ENCODE measurements at regions not wholly inside any gene's neighbourhood (a gene's known extent, or its start where the extent isn't known, plus 50 kb on each side); places are given as distances from the start of the nearest gene placed in this dataset.

DNA sequence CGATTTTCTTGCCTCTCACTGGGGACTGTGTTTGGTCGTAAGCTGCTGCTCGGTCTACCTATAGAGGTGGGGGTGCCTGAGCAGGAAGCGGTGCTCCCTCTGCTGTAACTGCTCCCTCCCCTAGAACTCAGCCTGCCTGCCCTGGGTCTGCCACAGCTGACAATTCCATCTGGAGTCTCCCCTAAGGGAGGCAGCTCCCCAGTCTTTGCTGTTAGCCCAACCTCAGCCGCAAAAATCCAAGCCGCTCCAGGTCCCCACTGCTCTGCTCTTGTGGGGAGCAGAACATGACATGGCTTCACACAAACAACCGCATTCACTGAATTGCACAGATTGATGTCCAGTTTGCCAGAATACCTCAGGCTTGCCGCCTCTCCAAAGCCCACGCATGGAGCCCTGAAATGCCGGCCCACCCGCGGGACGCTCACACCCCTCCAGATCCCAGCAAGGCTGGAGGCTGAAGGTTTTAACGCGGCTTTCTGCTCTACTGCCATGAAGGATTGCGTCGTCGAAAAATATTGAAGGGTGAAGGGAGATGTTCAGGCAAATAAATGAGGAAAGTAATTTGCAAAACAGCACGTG lies 221.5 kb upstream of the FOXF1 start:
- no peak for DNase-seq

DNA sequence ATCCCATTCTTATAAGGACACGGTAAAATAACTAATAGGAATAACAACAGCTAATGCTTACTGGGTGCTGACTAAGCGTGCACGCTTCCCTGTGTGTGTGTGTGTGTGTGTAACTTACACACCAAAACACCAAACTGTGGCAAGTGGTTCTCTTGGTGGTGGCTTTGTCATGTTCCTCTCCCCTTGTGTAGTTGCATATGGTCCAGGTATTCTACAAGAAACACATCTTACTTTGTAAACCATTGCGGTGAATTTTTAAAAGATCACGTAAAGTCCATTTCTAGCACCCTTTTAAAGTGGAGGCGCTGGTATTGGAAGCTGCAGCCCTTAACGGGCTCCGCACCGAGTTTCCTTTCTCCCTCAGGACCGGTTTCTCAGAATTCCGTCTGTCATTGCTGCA lies 221.0 kb upstream of the FOXF1 start:
- DNase-seq, result no peak

DNA sequence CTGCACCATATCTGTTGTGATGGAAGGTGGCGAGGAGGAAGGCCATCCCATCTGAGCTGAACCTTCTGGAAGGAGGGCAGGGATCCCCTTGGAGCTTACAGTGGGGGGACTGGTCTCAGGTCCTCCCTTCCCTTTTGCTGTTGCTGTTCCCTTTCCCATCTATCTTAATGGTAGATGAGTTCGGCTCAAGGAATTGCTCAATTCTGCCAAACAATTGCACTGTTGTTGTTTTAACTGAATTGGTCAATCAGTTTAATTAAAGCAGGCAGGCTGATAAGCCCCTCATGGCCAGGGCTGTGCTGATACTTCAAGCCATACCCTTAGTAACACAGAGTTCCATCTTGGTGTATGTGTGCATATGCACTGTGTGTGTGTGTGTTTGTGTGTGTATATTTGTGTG lies 220.4 kb upstream of the FOXF1 start:
- no peak for DNase-seq

DNA sequence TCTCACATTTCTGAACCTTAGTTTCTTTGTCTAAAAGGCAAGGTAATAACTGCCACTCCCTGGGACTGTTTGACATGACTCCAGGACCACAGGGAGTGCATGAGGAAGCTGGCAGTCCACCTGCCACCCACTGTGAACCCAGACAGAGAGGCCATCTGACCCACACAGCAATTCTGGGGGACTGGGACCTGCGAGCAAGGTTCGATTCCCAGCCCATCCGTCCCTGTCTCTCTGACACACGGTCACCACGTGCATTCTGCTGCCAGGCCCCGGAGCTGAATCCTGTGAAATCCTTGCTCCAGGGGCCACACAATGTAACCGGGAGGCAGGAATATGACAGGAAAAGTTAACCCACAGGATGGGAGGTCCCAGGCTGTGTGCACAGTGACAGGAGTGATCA lies 218.8 kb upstream of the FOXF1 start:
- DNase-seq, result no peak

DNA sequence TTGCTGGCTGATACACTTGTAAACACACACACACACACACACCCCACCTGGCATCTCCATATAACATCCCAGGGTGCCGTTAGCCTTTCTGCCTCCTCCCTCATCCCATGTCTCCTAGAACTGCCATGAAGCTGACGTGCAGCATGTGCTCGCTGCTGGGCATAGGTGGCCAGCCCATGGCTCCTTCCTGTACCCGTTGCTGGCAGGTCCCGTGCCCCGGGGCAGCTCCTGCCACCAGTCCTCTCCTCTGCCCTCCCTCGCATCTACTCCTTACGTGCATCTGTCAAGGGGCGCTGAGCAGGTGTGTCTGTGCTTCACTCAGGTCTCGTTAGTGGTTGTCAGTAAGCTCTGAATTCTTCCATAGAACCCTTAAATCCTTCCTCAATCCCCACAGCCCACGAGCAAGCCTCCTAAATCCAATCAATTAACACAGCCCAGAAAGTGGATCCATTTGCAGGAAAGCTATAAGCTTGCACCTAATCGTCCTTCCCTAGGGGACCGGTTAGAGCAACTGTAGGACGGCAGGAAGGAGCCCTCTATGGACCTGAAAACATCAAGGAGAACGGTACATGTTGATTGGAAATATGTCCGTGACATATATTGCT lies 218.1 kb upstream of the FOXF1 start:
- DNase-seq, result no peak

DNA sequence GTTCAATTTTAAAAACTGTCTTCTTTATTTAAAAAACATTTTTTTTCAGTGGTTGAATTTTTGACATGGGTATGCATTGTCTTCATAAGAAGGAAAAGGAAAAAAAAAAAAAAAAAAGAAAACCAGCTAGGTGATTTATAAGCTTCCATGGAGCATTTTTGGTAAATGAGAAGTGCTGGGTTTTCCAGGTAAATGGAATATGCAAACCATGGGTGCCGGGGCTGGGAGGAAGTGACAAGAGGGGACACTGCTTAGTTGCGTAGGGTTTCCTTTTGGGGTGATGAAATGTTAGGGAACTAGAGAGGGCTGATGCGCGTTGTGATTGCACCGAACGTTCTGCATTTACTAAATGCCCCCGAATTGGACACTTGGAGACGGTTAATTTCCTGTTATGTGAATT lies 217.4 kb upstream of the FOXF1 start:
- no peak for DNase-seq

DNA sequence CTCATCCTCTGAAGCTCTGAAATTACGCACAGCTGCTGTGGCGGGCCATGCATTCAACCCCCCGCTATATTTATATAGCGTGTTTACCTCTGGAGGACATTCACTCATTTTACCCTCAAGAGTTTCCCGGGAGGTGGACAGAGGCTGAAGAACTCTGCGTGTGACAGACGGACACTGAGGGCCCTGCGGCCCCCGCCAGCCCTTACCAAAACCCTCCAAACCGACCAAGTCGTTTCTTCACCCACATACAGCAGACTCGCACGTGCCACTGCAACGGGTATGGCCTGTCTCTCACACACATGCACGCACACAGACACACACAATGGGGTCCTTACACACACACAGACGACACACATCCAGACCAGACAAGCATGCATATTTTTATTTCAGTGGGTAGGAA lies 216.4 kb upstream of the FOXF1 start:
- DNase-seq, result no peak

DNA sequence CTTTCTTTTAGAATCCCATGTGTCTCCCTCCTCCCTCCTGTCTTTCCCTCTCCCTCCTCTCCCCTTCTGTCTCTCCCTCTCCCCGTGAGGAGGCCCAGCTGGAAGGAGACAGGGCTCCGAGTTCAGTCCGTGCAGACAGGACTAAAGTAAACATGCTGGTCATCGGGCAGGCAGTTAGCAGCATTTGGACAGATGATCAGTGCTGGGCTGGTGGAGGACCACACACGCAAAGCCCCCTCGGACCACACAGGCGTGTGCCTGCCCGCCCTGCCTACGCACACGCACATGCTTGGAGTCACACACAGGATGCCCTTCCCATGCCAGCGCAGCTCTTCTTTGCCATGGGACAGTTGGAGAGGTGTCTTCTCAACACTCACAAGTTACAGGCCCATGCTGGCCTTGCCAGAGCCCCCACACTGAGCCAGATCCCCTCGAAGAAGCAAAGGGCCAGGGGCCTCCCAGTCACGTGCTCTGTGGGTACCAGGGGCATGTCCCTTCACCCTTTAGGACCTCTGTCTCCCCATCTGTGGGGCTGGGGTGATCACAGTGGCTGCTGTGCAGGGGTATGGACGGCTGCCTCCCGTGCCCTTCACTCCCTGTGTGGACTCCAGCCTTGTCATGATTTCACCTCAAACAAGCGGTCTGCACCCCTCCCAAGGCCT lies 215.7 kb upstream of the FOXF1 start:
- no peak for DNase-seq

DNA sequence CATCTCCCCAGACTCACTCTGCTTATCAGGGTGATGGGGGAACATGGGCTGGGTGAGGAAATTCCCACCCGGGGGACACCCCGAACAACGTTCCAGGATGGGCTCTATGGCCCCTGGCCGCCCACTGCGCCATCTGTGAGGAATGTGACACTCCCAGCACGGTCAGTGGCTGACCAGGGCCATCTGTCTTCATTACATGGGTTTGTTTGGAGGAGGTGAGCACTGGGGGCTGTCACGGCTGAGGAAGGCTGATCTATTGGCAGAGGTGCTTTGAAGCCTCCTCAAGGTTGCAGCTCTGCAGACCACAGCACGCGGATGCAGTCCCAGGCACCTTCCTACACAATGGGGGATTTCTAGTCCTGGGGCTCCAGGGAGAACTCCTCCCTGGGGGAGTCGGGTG lies 214.1 kb upstream of the FOXF1 start:
- no peak for DNase-seq

DNA sequence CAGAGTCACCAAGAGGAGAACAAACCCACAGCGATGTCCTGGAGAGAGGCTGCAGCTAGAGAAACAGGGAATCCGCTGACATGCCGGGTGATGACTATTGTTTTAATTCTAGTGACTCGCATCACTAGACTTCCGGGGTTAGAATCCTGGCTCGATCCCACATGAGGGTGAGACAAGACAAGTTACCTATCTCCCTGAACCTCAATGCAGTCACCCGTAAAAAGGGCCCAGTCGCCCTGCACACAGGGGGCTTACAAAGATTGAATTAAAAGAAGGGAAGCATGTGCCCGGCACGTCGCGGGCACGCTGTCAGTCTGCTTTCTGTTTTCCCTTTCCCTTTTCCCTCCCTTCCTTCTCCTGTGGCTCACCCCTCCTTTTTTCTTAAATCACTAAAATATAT lies 212.9 kb upstream of the FOXF1 start:
- no peak for DNase-seq

DNA sequence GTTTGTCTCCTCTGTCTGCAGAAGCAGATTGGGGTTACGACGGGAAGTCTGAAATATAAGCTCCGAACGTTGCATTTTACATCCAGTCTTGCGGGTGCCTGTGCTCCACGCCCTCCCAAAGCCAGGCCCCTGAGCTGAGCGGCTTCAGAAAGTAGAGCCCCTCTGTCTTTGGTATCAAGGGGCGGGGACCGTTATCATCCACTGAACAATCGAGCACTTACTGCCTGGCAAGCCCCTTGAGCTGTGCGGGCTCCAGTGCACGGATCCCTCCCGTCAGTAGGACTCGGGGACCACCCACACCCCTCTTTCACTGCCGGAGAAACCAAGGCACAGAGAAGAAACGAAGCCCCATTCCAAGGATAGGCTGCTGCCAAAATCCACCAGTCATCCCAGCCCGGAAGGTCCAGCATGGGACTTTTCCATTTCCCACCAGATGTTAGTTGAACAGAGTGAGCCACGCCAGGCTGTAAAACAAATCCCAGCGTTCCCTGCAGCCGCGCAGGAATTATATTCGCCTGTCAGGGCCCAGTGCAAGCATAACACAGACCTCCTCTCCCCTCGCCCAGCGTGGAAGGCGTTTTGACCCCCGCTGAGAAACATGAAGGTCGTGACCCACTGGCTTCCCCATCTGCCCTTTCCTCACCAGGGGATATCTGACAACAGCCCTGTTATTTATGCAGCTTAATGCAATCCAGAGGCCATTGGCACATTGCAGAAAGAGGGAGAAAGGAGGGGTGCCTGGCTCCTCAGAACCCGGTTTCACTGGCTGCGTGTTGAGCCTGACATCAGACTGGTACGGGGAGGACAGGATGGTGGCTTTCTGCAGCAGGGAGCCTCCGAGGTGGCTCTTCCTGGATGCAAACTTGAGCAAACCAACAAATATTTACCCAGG lies 212.2 kb upstream of the FOXF1 start:
- no peak for DNase-seq

DNA sequence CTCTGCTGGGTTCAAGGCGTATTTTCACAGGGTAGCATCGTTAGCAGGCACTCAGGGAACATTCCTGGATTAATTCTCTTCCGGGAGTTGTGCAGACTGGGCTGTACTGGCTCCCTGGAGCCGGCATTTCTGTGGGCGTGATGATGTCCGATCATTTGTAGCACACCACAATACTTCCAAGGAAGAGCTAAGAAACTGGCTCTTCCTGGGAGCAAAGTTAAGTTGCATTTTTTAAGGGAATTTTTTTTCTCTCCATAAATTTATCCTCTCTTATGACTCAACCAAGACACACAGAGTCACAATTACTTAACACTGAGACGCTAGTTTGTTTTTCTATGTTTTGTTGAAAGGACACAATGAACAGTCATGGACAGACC lies 211.6 kb upstream of the FOXF1 start:
- no peak for DNase-seq

DNA sequence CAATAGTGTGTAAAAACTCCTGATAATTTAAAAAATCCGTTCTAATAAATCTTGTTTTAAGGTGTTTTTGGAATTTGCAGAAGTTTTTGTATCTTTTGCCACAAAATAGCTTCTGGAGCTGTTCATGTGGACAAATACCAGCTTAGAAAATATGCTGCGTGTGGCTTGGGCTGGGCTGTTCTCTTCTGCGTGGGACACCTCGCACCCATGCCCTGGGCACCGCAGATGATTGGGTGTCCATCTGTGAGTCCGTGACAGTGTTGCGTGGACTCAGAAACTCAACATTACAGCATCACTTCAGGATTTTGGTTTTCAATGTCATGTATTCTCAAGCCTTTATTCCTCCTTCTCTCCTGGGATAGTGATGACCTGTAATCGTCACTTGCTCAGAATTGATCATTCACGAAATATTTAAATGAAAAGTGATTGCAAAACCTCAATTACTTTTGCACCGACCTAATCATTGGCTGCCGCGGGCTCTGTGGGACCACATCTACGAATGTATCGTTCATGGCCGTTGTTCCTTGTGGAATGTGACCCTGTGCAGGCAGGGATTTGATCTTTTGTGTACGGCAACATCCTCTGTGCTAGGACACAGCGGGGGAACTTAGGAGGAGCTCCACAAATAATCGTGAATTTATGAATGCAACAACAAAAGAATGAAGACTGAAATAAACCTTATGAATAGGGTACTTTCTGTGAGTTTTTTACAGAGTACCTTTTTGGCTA lies 210.3 kb upstream of the FOXF1 start:
- no peak for DNase-seq

DNA sequence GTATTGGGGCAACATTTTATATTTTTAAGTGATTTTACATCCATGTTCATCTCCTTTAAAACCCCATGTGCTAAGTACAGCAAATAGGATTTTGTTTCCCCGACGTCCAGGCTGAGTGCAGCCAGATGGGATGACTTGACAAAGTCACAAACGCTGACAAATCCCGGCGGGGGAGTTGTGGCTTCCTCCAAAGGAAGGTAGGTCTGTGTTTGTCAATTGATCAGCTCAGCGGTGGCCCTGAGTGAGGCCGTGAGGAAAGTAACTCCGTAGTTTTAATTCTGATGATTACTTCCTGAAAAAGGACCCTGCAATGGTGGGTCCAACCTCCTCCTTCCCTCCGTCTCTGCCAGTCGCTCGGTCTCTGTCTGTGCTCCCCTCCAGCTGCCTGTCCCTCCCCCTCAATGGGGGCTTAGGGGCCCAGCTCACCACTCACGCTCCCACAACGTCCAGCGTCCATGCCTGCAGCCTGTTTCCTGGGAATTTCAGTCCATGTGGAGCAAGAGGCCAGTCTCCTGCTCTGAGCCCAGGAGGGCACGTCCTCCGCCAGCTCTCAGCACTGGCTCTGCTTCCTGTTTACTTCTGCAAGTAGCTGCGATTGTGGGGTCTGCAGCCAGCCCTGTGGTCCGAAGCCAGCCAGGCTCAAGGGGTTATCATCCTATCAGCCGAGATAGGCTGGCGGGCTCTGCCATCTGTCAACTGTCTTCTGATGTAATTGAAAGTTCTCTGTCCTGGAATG lies 209.4 kb upstream of the FOXF1 start:
- no peak for DNase-seq

DNA sequence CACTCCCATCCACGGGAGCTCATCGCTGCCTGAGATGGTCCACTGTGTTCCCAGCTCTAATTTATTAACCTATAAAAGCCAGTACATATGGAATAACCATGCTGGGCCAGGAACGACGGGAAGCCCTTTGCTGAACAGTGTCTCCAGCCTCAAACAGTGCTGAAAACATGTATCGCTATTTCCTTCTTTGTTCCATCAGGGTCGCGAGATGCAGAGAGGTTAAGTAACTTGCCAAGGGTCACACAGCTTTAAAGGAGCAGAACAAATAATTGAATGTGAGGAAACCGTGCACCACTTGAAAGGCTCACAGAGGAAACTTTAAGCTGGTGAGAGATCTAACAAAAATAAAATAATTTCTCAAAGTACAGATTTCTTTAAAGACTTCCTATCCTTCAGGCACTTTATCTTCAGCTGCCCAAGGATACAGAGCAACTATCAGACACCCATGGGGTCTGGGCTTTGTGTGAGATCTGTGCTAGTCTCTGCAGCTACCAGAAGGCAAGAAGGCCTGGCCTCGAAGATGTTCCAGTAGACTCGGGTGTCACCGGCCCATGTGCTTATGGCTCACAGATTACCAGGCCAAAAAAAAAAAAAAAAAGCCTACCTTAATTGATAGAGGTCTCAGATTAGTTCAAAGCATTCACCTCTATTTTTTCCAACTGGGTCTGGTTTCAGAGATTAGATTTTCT lies 207.8 kb upstream of the FOXF1 start:
- no peak for DNase-seq

DNA sequence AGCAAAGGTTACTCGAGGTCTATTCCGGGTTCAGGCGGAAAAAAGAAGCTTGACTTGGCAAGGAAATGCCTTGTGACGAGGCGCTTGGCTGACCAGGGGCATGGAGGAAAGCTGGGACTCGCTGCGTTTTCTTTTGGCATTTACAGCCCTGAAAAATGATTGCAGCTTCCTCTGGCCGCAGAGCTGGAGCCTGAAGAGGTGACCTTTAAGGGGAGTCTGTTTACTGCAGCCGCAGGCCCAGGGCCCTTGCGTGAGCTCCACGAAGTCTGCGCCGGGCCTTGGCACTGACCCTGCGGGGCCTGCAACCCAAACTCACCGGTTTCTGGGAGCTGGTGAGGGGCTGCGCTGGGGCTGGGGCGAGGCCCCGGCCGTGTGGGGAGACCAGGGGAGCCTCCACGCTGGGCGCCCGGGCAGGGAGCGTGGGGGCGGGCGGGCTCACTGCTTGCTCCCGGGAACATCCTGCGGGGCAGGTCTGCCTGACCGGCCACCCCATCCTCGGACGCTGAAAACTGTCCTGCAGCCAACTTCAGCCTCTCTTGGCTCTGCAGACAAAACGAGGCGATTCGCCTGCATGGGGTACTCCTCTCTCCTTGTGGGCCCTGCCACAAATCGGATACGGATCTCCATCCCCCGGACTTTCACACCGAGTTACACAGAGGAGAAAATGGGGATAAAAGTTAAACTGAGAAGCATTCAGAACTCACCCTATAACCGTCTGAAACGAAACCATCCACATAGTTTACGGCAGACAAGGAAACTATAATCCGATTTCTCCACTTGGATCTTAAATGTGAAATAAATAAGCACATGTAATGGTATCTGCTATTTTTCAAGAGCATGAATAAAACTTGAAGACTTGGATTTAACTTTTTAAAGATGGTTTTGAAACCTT lies 206.3 kb upstream of the FOXF1 start:
- no peak for DNase-seq

DNA sequence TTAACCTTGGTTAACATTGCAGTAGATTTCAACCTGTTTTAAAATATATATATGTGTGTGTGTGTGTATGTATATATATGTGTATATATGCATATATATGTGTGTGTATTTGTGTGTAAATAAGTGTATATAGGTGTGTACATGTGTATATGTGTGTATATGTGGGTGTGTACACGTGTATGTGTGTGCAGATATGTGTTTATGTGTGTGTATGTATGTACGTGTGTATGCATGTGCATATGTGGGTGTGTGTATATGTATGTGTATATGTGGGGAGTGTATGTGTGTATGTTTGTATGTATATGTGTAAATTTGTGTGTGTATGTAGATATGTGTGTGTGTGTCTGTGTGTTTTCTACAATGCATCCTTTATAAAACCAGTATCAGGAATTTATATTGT lies 205.5 kb upstream of the FOXF1 start:
- DNase-seq, result no peak

DNA sequence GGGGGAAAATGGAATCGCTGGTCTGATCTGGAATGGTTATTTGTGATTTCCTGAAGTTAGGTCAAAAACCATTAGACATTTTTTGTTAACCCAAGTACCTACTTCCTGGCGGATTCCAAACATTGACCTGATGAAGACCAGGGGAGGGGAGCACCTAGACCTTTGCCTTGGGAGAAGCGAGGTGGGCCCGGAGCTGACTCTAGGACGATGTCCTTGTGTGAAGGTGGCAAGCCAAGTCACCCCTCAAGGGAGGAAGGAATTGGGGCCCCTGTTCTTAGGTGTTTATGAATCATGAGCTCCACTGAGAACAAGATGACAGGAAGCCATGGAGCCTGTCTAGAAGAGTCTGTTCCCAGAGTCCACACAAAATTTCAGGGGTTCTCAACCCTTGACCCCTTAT lies 204.9 kb upstream of the FOXF1 start:
- DNase-seq, result no peak

DNA sequence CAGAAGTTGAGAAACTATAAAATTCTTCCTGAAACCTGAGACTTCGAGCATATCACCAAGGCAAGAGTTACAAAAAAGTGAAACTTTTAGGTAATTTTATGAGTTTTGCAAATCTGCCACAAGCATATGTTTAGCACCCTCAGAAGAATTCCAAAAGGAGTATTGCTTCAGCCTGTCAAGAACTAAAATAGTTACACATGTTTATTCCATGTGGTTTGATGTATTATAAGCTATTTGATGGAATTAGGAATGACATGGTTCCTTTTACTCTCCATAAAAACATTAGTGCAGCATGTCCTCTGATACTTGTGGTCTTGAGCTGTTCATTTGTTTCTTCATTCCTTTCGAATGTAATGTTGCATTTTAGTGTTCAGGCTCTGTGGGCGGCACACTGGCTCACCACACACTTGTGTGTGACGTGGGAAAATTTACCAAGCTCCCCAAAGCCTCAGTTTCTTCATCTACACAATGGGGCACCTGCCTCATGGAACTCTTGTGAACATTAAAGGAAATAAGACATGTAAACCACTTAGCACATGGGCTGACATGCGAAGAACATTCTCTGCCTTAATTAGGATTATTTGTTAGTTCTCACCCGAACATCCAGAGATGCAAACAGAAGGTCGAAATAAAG lies 204.2 kb upstream of the FOXF1 start:
- no peak for DNase-seq

DNA sequence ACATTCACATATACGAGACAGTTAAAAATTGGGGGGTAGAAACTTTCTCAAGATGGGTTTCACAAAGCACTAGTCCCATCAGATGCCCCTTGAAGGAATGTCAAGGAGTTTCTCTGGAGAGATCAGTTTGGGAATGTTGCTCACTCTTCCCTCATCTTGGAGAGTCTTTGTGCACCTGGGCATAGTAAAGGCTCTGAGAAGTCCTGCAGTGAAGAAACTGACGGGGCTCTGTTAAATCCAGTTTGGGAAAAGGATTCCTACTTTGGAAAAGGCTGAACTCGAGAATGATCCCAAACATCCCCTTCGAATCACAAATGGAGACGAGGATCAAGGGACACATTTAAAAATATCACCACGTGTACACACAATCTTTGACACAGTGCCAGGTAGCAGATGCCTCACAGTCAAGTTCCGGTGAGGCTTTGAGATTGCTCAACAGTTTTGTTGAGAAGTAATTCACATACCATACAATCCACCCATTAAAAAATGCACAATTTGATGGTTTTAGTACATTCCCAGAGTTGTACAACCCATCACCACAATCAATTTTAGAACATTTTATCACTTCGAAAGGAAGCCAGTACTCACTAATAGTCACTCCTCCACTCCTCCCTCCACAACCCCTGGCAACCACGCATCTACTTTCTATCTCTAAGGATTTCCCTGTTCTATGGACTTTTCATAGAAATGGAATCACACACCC lies 203.4 kb upstream of the FOXF1 start:
- DNase-seq, result no peak
